ENCODE measurements at regions not wholly inside any gene's neighbourhood (a gene's known extent, or its start where the extent isn't known, plus 50 kb on each side); places are given as distances from the start of the nearest gene placed in this dataset.
A peak's percentile ranks its signal among the peaks of the same experiment; 100 is the strongest.

GRCh38 chr14:36075203-36075602 is 101.3 kb downstream of the PTCSC3 start:
- no peaks in the 10 kb centered on the region for H3K9me3 ChIP-seq
- H3K4me1 ChIP-seq (ENCODE audit: control insufficient read depth in 1 of 2, insufficient read depth in 2 of 2, low read depth in 1 of 2, low read length in 1 of 2): no peaks in the 10 kb centered on the region
- CTCF ChIA-PET: no interaction called here
- no peak overlapping the region for H2AFZ ChIP-seq (ENCODE audit: low read depth)
- no peak for DNase-seq
- no peak overlapping the region for H3K27ac ChIP-seq (ENCODE audit: low read depth in 2 of 2, low read length in 1 of 2)
- 17% methylated on average over 7 of the region's 7 CpGs for WGBS (ENCODE audit: low lambda C conversion rate)
- no peaks in the 10 kb centered on the region for H3K36me3 ChIP-seq (replicated peaks in 1 of 2; ENCODE audit: control insufficient read depth in 1 of 2, insufficient read depth in 2 of 2, low read length in 1 of 2)
- H3K79me2 ChIP-seq (ENCODE audit: insufficient read depth): no peaks in the 10 kb centered on the region
- H4K20me1 ChIP-seq (ENCODE audit: insufficient read depth): no peaks in the 10 kb centered on the region
- H3K9ac ChIP-seq: no peak overlapping the region
- H3F3A ChIP-seq (replicated peaks; ENCODE audit: insufficient read depth): no peaks in the 10 kb centered on the region
- POLR2A ChIA-PET: no interaction called here
- no peaks in the 10 kb centered on the region for H3K9me2 ChIP-seq
- H3K4me2 ChIP-seq: no peak overlapping the region
- H3K27me3 ChIP-seq (ENCODE audit: insufficient read depth): peaks cover 49% of the 10 kb centered on the region; the same call in 1 of the 2 replicates
- TF ChIP-seq RCOR1 (IDR thresholded peaks at IDR 0.05; ENCODE audit: low read length): no peak
- no peak overlapping the region for H3K4me3 ChIP-seq (ENCODE audit: low read depth in 2 of 2, low read length in 1 of 2)

- TF ChIP-seq FOXM1 (IDR thresholded peaks at IDR 0.05; ENCODE audit: low read depth) (no peak), RCOR1 (IDR thresholded peaks at IDR 0.05; ENCODE audit: low read length) (no peak), TEAD4 (IDR thresholded peaks at IDR 0.05; ENCODE audit: borderline replicate concordance, insufficient read depth) (no peak), EZH2phosphoT487 (IDR thresholded peaks at IDR 0.05; ENCODE audit: borderline replicate concordance, low read depth) (no peak), SIN3A (IDR thresholded peaks at IDR 0.05; ENCODE audit: borderline replicate concordance, low read depth, low read length) (no peak), REST (IDR thresholded peaks at IDR 0.05; ENCODE audit: low read depth, low read length) (no peak), GATA2 (CRISPR knock-in tag; IDR thresholded peaks at IDR 0.05) (no peak), PBX3 (IDR thresholded peaks at IDR 0.05) (no peak), TCF12 (IDR thresholded peaks at IDR 0.05) (no peak), GABPA (IDR thresholded peaks at IDR 0.05; ENCODE audit: low read depth) (no peak), YY1 (IDR thresholded peaks at IDR 0.05; ENCODE audit: low read depth) (no peak), USF2 (IDR thresholded peaks at IDR 0.05; ENCODE audit: borderline replicate concordance, low read depth, low read length) (no peak), MXI1 (IDR thresholded peaks at IDR 0.05; ENCODE audit: low read depth, low read length) (no peak), FOSL2 (IDR thresholded peaks at IDR 0.05; ENCODE audit: borderline replicate concordance, low read depth) (no peak), ZBTB33 (IDR thresholded peaks at IDR 0.05; ENCODE audit: borderline replicate concordance, low read depth) (no peak), RFX5 (IDR thresholded peaks at IDR 0.05; ENCODE audit: low read length) (no peak), CTCF (IDR thresholded peaks at IDR 0.05) (no peak)
- no peaks in the 10 kb centered on the region for H3K9me2 ChIP-seq
- ChIA-PET CTCF (interaction anchor here (0.6 to 5.1 kb wide), 33 partner anchors 10 to 514 kb away, joined by 3 to 69 read pairs (median 4); no protein-coding TSS in a partner anchor), POLR2A (no interaction called here)
- H3K9me3 ChIP-seq: no peaks in the 10 kb centered on the region
- no peaks in the 10 kb centered on the region for H3K79me2 ChIP-seq (ENCODE audit: insufficient read depth)
- peak overlapping the region in 1 of 2 experiments; percentile 32; a peak in 1 of 4 replicates for H3K4me3 ChIP-seq (ENCODE audit: low read depth in 2 of 2, low read length in 1 of 2)
- H3K9ac ChIP-seq: no peak overlapping the region
- no peaks in the 10 kb centered on the region for H4K20me1 ChIP-seq (ENCODE audit: insufficient read depth)
- H3K27ac ChIP-seq (ENCODE audit: low read depth in 2 of 2, low read length in 1 of 2): no peak overlapping the region
- H3K27me3 ChIP-seq (ENCODE audit: insufficient read depth): peaks cover 48% of the 10 kb centered on the region; the same call in 1 of the 2 replicates
- DNase-seq: no peak
- H3F3A ChIP-seq (replicated peaks; ENCODE audit: insufficient read depth): no peaks in the 10 kb centered on the region
- no peak overlapping the region for H3K4me2 ChIP-seq
- H2AFZ ChIP-seq (ENCODE audit: low read depth): no peak overlapping the region
- H3K4me1 ChIP-seq (ENCODE audit: control insufficient read depth in 1 of 2, insufficient read depth in 2 of 2, low read depth in 1 of 2, low read length in 1 of 2): no peaks in the 10 kb centered on the region; a peak in 1 of 4 replicates
- 3% methylated on average over 4 of the region's 4 CpGs for WGBS (ENCODE audit: low lambda C conversion rate)
- no peaks in the 10 kb centered on the region for H3K36me3 ChIP-seq (replicated peaks in 1 of 2; ENCODE audit: control insufficient read depth in 1 of 2, insufficient read depth in 2 of 2, low read length in 1 of 2)
Measured at GRCh38 chr14:36070720-36071043, 105.8 kb downstream of the PTCSC3 start.
